HG02623 (cell line): ENCODE measurements at regions not wholly inside any gene's neighbourhood (a gene's known extent, or its start where the extent isn't known, plus 50 kb on each side); places are given as distances from the start of the nearest gene placed in this dataset.
"Not testable (repeated sequence)": the region's sequence is repeated elsewhere in the genome, so short reads cannot be mapped to it uniquely, and the experiment has no call there.

Experiments used
- ATAC-seq: cut with Tn5 transposase; IDR thresholded peaks from one replicate; pipeline ENCODE4 v1.9.1; 2021; ENCODE audit warnings: moderate library complexity; ENCODE audit not compliant: unreplicated experiment

DNA sequence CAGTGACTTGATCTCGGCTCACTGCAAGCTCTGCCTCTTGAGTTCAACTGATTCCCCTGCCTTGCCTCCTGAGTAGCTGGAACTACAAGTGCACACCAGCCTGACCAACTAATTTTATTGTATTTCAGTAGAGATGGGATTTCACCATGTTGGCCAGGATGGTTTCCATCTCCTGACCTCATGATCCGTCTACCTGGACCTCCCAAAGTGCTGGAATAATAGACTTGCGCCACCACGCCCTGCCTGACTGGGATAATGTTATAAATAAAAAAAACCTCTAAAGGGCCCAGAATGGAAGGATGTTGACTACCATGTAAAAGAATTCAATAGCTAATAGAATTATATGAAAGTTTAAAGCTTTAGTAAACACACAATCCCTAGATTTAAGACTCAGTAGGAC lies 91.9 kb downstream of the TSPY10 start:
- ATAC-seq: no peak

DNA sequence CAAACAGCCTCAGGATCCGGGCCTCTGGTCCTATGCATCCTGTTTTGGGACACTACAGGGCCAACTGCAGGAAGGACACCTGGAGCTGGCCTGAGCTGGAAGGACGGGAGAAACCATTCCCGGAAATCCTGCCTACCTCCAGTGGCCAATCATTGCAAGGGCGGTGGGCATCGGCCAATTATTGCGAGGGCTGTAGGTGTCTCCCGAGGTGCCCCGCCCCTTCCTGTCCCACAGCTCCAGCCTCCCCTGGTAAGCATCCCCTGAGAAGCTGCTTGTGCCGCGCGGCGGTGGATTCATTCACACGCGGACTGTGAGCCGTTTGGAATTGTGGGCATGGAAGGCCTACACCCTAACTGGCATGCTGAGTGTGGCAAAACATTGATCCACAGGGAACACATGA lies 95.5 kb downstream of the TSPY10 start:
- ATAC-seq: no peak

DNA sequence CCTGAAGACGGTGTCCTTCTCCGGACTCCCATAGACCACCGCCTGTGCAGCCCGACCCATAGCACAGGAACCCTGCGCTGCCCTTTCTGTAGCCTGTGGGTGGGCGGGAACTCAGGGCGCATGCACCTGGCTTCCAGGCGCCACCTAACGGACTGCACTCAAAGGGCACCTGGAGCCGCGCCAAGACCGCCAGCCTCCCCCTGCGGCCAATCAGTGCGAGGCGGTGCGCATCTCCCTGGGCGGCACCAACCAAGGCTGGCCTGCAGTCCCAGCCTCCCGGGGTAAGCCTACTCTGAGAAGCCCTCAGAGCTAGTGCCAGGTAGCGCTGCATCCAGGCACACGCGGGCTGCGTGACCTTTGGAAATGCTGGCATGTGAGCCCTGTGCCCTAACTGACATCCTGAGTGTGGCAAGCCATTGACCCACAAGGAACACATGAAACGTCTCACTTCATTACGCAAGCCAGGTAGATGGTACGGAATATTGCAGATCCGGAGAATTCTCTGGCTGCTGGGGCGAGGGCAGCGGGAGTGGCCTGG lies 113.0 kb downstream of the TSPY10 start:
- not testable (repeated sequence) for ATAC-seq

DNA sequence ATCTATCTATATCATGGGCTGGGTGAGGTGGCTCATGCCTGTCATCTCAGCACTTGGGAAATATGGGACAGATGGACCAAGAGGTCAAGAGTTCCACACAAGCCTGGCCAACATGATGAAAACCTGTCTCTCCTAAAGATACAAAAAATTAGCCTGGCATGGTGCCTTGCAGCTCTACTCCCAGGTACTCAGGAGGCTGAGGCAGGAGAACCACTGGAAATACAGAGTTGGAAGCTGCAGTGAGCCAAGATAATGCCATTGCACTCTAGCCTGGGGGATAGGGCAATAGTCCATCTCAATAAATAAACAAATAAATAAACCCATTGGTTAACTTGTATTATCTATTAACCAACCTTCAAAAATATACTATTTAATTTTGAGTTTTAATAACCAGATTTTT lies 138.5 kb downstream of the TSPY10 start:
- ATAC-seq: not testable (repeated sequence)

DNA sequence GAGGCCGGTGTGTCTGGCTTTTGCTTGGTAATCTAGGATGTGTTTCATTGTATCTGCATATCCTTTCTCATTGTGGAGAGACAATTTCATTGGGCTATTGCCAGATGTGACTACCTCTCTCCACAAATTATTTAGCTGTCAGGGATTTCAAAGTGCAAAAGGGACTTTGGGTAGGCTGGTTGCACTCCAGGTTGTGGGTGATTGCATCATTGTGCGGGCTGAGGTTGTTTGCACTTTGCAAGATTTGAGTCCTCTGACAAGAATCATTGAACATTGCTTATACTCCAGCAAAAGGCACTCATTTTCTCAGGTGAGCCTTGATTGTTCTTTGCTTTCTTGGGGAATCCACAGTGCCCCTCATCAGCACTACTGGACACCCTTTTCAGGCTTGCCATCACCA lies 164.8 kb downstream of the TSPY10 start:
- not testable (repeated sequence) for ATAC-seq

DNA sequence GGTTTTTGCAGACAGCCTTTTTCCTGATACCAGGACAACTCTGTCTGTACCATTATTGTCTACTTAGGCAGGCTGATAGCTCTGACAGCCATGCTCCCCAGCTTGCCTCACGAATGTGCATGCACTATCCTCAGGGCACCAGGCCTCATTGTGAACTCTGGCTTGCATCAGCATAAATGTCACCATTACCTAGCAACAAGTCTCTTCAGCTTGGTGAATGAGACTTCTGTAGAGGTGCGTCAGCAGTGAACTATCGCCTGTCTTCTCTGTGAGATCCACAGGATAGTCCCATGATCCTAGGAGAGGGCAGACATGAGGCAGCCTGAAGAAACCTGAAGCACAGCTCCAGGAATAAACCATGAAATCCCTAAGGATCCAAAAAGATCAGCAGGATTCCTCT lies 189.3 kb downstream of the TSPY10 start:
- not testable (repeated sequence) for ATAC-seq

DNA sequence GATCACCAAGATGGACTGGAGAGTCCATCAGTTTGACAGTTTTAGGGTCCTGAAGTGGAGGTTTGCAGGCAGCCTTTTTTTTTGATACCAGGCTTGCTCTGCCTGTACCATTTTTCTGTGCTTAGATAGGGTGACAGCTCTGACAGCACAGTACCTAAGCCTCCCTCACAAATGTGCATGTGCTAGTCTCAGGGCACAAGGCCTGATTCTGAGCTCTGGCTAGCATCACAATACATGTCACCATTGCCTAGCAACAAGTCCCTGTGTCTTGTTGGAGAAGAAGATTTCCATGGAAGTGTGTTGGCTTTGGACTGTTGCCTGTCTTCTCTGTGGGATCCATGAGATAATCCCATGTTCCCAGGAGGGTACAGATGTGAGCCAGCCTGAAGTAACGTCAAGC lies 191.1 kb downstream of the TSPY10 start:
- ATAC-seq: not testable (repeated sequence)

DNA sequence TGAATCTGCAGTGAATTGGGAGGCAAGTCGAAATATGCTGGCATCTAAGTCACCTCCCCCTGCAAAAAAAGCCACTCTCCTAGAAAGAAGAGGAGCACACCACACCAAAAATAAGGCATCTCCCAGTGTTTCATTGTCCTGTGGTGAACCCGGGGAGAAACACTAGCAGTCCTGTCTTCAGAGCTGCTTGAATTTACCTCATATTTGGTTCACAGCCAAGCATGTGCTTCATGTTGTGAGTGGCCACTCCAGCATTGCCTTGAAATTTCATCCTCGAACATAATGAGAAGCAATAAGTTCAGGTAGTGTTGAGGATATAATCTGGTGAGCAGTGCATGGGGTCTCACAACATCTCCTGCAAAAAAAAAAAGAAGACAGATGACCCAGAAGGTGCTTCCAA lies 191.9 kb downstream of the TSPY10 start:
- ATAC-seq: not testable (repeated sequence)

DNA sequence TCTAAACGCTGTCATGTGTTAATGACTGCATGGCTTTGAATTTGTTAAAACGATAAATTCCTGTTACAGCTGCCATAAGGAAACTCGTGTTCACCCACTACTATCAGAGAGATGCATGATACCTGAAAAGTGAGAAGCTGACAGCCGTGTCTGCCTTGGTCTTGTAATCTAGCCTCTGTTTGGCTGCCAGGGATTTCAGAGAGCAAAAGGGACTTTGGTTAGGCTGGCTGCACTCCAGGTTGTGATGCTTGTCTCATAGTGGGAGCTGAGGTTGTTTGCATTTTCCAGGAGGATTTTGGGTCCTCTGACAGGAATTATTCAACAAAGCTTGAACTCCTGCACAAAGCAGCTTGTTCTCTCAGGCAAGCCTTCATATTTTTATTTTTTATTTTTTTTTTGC lies 209.9 kb downstream of the TSPY10 start:
- ATAC-seq: not testable (repeated sequence)

DNA sequence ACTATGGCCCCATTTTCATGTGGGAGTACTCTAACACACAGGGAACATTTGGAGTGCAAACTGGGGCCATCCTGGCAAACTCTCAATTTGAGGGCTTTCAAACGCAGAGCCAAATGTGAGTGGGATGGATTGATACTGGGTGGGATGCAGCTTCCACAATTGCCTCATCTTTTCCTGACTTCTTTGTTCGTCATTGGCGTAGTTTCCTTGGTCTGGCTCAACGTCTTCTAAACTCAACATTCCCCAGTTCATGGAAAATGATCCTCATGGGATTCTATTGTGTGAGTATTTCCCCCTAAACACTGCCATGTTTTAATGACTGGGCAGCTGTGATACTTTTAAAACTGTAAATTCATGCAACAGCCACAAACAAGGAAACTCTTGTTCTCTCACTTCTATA lies 228.3 kb downstream of the TSPY10 start:
- not testable (repeated sequence) for ATAC-seq

DNA sequence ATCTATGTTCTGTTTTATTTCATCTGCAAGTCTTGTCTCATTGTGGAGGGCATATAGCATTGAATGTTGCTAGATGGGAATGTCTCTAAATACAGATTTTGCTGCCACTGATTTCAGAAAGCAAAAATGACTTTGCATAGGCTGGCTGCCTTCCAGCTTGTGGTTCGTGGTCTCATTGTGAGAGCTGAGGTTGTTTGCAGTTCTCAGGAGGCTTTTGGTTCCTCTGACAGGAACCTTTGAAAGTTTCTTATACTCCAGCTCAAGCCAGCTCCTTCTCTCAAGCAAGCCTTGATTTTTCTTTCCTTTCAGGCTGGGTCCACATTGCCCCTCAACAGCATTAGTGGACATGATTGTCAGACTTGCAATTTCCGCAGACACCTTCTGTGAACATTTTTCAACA lies 229.8 kb downstream of the TSPY10 start:
- ATAC-seq: peak; percentile 75

DNA sequence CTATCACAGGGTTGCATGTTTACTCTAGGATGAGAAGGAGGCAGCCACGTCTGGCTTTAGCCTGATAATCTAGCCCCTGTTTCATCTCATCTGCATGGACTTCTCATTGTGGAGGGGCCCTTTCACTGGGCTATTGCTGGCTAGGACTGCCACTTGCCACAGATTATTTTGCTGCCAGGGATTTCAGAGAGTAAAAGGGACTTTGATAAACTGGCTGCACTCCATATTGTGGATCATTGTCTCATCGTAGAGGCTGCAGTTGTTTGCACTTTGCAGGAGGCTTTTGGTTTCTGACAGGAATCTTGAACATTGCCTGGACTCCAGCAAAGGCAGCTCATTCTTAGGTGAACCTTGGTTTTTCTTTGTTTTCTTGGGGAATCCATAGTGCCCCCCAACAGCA lies 234.8 kb downstream of the TSPY10 start:
- ATAC-seq: not testable (repeated sequence)

DNA sequence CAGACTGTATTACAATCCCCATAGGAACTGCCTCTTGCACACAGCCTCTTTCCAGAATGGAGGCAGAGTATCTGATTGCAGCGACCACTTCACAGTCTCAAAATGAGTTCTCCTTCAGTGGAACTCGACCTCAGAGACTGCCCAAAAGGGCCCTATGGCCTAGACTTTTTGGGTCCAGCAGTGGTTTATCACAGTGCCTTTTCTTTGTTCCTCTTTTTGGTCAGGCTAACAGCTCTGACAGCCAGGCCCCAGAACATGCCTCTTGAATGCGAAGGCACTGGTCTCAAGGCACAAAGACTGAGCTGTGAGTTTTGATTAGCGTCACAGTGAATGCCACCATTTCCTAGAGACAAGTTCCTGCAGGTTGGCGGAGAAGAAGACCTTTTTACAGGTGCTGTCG lies 241.6 kb downstream of the TSPY10 start:
- peak; percentile 81 for ATAC-seq

DNA sequence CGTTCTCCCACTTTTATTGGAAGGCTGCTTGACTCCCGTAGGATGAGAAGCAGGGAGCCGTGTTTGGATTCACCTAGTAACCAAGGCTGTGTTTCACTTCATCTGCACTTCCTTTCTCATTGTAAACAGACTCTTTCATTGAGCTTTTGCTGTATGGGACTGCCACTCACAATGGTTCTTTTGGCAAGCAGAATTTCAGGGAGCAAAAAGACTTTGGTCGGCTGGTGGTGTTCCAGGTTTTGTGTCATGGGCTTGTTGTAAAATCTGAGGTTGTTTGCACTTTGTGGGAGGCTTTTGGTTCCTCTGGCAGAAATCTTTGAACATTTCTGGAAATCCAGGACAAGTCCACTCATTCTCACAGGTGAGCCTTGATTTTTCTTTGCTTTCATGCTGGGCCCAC lies 243.4 kb downstream of the TSPY10 start:
- ATAC-seq: not testable (repeated sequence)

DNA sequence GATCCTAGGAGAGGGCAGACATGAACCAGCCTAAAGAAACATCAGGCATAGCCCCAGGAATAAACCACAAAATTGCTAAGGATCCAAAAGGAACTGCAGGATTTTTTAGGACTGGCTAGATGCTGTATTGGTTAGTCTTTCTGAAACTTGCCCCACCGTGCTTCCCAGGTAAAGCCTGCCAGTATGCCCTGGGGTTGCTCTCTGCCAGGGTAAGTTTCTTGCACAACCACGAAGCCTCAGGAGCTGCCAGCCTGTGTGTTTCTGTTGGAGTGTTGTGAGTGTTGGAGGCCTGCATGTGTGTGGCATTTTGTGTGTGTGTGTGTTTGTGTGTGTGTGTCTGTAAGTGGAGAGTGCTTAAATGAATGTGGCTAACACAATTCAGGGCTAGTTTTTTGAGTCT lies 244.4 kb downstream of the TSPY10 start:
- ATAC-seq: not testable (repeated sequence)

DNA sequence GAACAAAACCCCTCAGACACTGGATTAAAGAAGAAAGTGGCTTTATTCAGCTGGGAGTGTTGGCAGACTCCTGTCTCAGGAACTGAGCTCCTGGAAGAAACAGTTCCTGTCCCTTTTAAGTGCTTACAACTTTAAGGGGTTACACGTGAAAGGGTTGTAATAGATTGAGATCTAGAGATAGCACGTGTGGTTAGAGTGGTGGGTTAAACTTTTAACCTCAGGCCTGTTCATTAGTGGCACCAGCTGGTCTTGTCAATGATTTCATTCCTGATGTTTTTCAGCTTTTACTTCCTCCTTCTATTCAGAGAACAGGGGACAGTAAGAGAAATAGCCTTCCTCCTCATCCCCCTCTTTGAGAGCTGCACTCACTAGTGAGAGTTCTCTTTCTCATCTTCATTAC lies 247.1 kb downstream of the TSPY10 start:
- peak; percentile 61 for ATAC-seq

DNA sequence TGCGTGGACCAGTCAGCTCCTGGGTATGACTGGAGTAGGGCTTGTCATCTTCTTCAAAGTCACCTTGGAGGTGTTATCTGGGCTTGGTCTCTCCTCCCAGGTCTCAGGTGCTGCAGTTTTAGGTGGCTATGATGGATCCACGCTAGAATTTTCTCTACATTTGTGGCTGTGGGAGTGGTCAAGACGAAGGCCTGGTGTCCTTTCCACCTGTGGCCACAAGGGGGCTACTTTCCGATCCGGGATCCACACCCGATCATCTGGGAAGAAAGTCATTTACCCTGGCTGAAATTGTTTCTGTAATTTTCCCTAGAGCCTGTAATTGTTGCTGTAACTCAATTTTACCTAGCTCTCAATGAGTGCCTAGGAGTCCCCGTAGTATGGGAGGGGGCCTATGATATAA lies 248.0 kb downstream of the TSPY10 start:
- not testable (repeated sequence) for ATAC-seq

DNA sequence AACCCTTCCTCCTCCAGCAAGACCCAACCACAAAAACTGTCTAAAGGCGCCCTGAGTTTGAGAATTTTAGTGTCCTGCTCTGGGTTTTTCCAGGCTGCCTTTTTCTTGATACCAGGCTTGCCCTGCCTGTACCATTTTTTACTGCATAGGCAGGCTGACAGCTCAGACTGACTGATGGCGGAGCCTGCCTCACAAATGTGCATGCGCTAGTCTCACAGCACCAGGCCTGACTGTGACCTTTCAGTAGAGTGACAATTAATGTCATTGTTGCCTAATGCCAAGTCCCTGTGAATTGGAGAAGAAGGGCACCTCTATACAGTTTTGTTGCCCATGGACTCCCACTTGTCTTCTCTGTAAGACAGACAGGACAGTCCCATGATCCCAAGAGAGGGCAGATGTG lies 253.9 kb downstream of the TSPY10 start:
- ATAC-seq: not testable (repeated sequence)

DNA sequence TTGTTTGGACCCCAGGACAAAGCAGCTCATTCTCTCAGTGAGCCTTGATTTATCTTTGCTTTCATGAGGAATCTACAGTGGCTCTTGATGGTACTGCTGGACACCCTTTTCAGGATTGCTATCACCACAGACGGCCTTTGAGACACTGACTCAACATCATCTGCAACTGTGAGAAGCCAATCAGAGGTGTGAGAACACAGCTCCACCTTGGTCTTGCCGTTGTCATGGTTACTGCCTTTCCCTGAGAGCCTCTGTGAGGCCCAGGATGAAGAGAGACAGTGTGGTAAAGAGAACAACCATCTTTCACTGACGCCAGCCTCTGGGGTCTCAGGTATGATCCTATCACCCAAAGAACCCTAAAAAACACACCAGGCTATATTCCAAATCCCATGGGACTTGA lies 270.2 kb downstream of the TSPY10 start:
- ATAC-seq: not testable (repeated sequence)

DNA sequence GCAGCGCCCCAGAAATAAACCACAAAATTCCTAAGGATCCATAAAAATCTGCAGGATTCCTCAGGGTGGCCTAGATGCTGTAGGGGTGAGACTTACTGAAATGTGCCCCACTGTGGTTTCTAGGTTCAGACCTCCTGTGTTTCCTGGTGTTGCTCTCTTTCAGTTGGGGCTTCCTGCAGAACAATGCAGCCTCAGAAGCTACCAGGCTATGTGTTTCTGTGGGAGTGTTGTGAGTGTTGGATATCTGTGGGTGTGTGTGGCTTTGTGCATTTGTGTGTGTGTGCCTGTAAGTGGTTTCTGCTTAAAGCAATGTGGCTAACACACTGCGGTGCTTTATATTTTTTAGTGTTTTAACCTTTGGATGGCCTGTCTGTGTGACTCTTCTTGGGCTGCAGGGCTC lies 277.6 kb downstream of the TSPY10 start:
- ATAC-seq: no peak
